HepG2 (cell line): ENCODE measurements at regions not wholly inside any gene's neighbourhood (a gene's known extent, or its start where the extent isn't known, plus 50 kb on each side); places are given as distances from the start of the nearest gene placed in this dataset.
A peak's percentile ranks its signal among the peaks of the same experiment; 100 is the strongest.

Experiments
- ARNTL ChIP-seq: sonication (generic); formaldehyde crosslinking; IDR thresholded peaks from 2 replicates; pipeline ENCODE4 v1.4.0; 2020; ENCODE audit warnings: mild to moderate bottlenecking, missing genetic modification reagents
- BHLHE40 ChIP-seq: IDR thresholded peaks from 2 replicates; pipeline ENCODE4 v1.6.1; 2011; ENCODE audit warnings: low read length, improper control_type of control experiment
- CBX5 ChIP-seq: sonication (generic); formaldehyde crosslinking; IDR thresholded peaks from 2 replicates; pipeline ENCODE4 v1.4.0; 2020; ENCODE audit warnings: missing genetic modification reagents, borderline replicate concordance
- HIVEP1 ChIP-seq: sonication (generic); formaldehyde crosslinking; IDR thresholded peaks from 2 replicates; pipeline ENCODE4 v1.4.0; 2020; ENCODE audit warnings: mild to moderate bottlenecking, missing genetic modification reagents
- HMG20A ChIP-seq: IDR thresholded peaks from 2 replicates; pipeline ENCODE4 v1.6.1; 2016; ENCODE audit warnings: borderline replicate concordance
- HNRNPLL ChIP-seq: fragments of 200-400 bp; formaldehyde crosslinking; IDR thresholded peaks from 2 replicates; pipeline ENCODE4 v1.6.1; 2017; ENCODE audit warnings: mild to moderate bottlenecking, low read depth, low read length; ENCODE audit not compliant: poor library complexity, severe bottlenecking
- IRX3 ChIP-seq: sonication (generic); formaldehyde crosslinking; IDR thresholded peaks from 2 replicates; pipeline ENCODE4 v1.8.1; 2023; ENCODE audit warnings: mild to moderate bottlenecking, low read depth, missing genetic modification reagents, borderline replicate concordance
- LCORL ChIP-seq, 2 experiments: fragments of 450-650 bp in 1 of 2; sonication (generic) in 1 of 2; formaldehyde crosslinking in 1 of 2; IDR thresholded peaks; 2 replicates each; pipeline versions ENCODE4 v1.5.0 to v1.6.1; 2017 to 2020; ENCODE audit warnings: antibody characterized with exemption in 1 of 2, missing genetic modification reagents in 1 of 2
- MBNL3 ChIP-seq: fragments of 250-450 bp; sonication (Bioruptor Pico); conservative IDR thresholded peaks from 2 replicates; pipeline ENCODE4 v1.8.0; 2022; ENCODE audit warnings: mild to moderate bottlenecking, inconsistent platforms
- POGK ChIP-seq: sonication (generic); formaldehyde crosslinking; conservative IDR thresholded peaks from 2 replicates; pipeline ENCODE4 v1.8.0; 2022; ENCODE audit warnings: mild to moderate bottlenecking, moderate library complexity, missing genetic modification reagents
- RORA ChIP-seq: sonication (generic); formaldehyde crosslinking; IDR thresholded peaks from 2 replicates; pipeline ENCODE4 v1.5.0; 2020; ENCODE audit warnings: mild to moderate bottlenecking, missing genetic modification reagents, moderate library complexity
- RXRB ChIP-seq: IDR thresholded peaks from 2 replicates; pipeline ENCODE4 v1.6.1; 2016; ENCODE audit warnings: borderline replicate concordance, missing genetic modification reagents, missing compliant biosample characterization
- SMAD3 ChIP-seq: sonication (generic); formaldehyde crosslinking; IDR thresholded peaks from 2 replicates; pipeline ENCODE4 v1.4.0; 2020; ENCODE audit warnings: missing genetic modification reagents
- SOX5 ChIP-seq: IDR thresholded peaks from 2 replicates; pipeline ENCODE4 v1.6.1; 2016; ENCODE audit warnings: borderline replicate concordance
- SUZ12 ChIP-seq: fragments of 150-350 bp; IDR thresholded peaks from 2 replicates; pipeline ENCODE4 v1.6.1; 2014; ENCODE audit warnings: low read depth, low read length
- TEAD3 ChIP-seq: optimal IDR thresholded peaks from 2 replicates; pipeline ENCODE3; 2016; ENCODE audit warnings: borderline replicate concordance
- ZKSCAN1 ChIP-seq: fragments of 150-350 bp; IDR thresholded peaks from 2 replicates; pipeline ENCODE4 v1.6.1; 2014; ENCODE audit warnings: low read length
- ZNF280B ChIP-seq: sonication (generic); formaldehyde crosslinking; IDR thresholded peaks from 2 replicates; pipeline ENCODE4 v1.5.0; 2020; ENCODE audit warnings: missing genetic modification reagents, mild to moderate bottlenecking, borderline replicate concordance
- ZNF703 ChIP-seq: sonication (generic); formaldehyde crosslinking; IDR thresholded peaks from 2 replicates; pipeline ENCODE4 v1.5.1; 2020; ENCODE audit warnings: missing genetic modification reagents, mild to moderate bottlenecking, moderate library complexity, borderline replicate concordance
- ZNF775 ChIP-seq: sonication (generic); formaldehyde crosslinking; IDR thresholded peaks from 2 replicates; pipeline ENCODE4 v1.4.0; 2020; ENCODE audit warnings: missing genetic modification reagents, mild to moderate bottlenecking, moderate library complexity, borderline replicate concordance
- ZNF839 ChIP-seq: sonication (generic); formaldehyde crosslinking; IDR thresholded peaks from 2 replicates; pipeline ENCODE4 v1.4.0; 2020; ENCODE audit warnings: missing genetic modification reagents, mild to moderate bottlenecking, borderline replicate concordance
- TF ChIP-seq, protein P1 (sequence below): sonication (generic); formaldehyde crosslinking; IDR thresholded peaks from 2 replicates; pipeline ENCODE4 v1.8.1; 2023; ENCODE audit warnings: mild to moderate bottlenecking, inconsistent platforms, moderate library complexity, missing genetic modification reagents, borderline replicate concordance
- TF ChIP-seq, protein P2 (sequence below): sonication (generic); formaldehyde crosslinking; IDR thresholded peaks from 2 replicates; pipeline ENCODE4 v1.8.0; 2022; ENCODE audit warnings: missing genetic modification reagents, low read depth, mild to moderate bottlenecking, borderline replicate concordance
- TF ChIP-seq, protein P3 (sequence below): sonication (generic); formaldehyde crosslinking; IDR thresholded peaks from 2 replicates; pipeline ENCODE4 v1.4.0; 2020; ENCODE audit warnings: mild to moderate bottlenecking, missing genetic modification reagents

DNA sequence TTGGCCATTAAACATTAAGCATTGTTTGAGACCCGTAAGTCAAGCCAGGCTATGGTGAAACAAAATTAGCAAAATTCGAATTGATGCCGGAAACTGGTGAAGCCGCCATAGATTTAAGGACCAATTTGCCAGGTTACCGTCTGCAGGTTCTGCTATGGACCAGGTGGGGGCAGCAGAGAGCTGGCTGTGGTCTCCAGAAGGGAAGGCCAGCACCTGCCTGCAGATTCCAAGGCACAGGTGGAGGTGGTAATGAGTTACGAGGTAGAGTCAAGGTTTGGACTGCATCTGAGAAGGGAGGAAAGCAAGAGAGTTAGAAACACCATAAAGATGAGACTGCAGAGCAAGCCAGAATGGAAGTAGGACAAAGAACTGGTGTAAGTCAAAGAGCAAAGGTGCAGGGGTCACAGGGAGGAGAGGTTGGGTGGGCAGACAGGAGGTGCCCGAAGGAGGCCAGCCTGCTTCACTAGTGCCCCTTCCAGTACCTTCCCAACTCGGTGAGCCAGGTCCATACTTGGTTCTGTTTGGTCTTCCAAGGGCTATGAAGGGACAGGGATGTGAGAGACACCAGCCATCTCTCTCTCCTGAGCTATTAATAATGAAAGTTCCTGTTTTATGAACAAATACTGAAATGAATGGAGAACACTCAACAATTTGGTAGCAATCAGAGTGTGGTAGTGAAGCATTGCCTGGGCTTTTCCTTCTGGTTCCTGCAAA, 131.6 kb upstream of the ESR1 start (continued):
- TF ChIP-seq, protein P1, sequence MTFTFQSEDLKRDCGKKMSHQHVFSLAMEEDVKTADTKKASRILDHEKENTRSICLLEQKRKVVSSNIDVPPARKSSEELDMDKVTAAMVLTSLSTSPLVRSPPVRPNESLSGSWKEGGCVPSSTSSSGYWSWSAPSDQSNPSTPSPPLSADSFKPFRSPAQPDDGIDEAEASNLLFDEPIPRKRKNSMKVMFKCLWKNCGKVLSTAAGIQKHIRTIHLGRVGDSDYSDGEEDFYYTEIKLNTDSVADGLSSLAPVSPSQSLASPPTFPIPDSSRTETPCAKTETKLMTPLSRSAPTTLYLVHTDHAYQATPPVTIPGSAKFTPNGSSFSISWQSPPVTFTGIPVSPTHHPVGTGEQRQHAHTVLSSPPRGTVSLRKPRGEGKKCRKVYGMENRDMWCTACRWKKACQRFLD (CRISPR knock-in tag): no peak
- TF ChIP-seq POGK (CRISPR knock-in tag) (0 out of 2 replicates have a peak, but pooled peaks have one; percentile 44), HNRNPLL (no peak), ZNF839 (CRISPR knock-in tag) (no peak), RORA (CRISPR knock-in tag) (no peak), HIVEP1 (CRISPR knock-in tag) (no peak), TEAD3 (CRISPR knock-in tag) (peak; percentile 79), HMG20A (CRISPR knock-in tag) (no peak), ZKSCAN1 (no peak), LCORL (IDR thresholded peaks at IDR 0.05) (no peak), LCORL (CRISPR knock-in tag; IDR thresholded peaks at IDR 0.05) (0 out of 2 replicates have a peak, but pooled peaks have one; percentile 22), ARNTL (no peak), ZNF703 (CRISPR knock-in tag) (no peak), SOX5 (CRISPR knock-in tag) (peak; percentile 39; the same call in 1 of the 2 replicates), CBX5 (CRISPR knock-in tag) (peak; percentile 52; the same call in 1 of the 2 replicates), SMAD3 (CRISPR knock-in tag) (no peak), SUZ12 (no peak), MBNL3 (CRISPR knock-in tag) (no peak), IRX3 (CRISPR knock-in tag) (no peak), ZNF280B (0 out of 2 replicates have a peak, but pooled peaks have one; percentile 50), ZNF775 (CRISPR knock-in tag) (no peak), RXRB (CRISPR knock-in tag) (peak; percentile 36; the same call in 1 of the 2 replicates), BHLHE40 (peak; percentile 60)
- TF ChIP-seq, protein P2, sequence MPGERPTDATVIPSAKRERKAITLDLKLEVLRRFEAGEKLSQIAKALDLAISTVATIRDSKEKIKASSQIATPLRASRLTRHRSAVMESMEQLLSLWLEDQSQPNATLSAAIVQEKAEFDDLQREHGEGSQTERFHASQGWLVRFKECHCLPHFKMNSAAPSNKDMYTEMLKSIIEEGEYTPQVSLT (CRISPR knock-in tag): no peak
- TF ChIP-seq, protein P3, sequence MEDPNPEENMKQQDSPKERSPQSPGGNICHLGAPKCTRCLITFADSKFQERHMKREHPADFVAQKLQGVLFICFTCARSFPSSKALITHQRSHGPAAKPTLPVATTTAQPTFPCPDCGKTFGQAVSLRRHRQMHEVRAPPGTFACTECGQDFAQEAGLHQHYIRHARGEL (CRISPR knock-in tag): no peak
